H9 (cell line): ENCODE measurements at regions not wholly inside any gene's neighbourhood (a gene's known extent, or its start where the extent isn't known, plus 50 kb on each side); places are given as distances from the start of the nearest gene placed in this dataset.

Experiments used
- DNase-seq: peaks from one replicate; pipeline ENCODE4 v3.0.0-alpha.2; 2017
- H2AFZ ChIP-seq: one replicate; pipeline ENCODE4 v1.6.1; 2013; ENCODE audit warnings: mild to moderate bottlenecking, low read length, control low read depth, moderate library complexity
- H2AK5ac ChIP-seq: 2 replicates; pipeline ENCODE4 v1.6.1; 2013; ENCODE audit warnings: low read length, control low read depth, mixed read lengths; ENCODE audit not compliant: insufficient read length
- H2BK120ac ChIP-seq: one replicate; pipeline ENCODE4 v1.6.1; 2013; ENCODE audit warnings: low read depth, mild to moderate bottlenecking, low read length, control low read depth, inconsistent platforms; ENCODE audit not compliant: poor library complexity, severe bottlenecking
- H2BK12ac ChIP-seq: 2 replicates; pipeline ENCODE4 v1.6.1; 2013; ENCODE audit warnings: low read length, control low read depth, mixed read lengths, low read depth; ENCODE audit not compliant: insufficient read length
- H2BK15ac ChIP-seq: 2 replicates; pipeline ENCODE4 v1.6.1; 2013; ENCODE audit warnings: low read depth, low read length, control low read depth
- H2BK20ac ChIP-seq: one replicate; pipeline ENCODE4 v1.6.1; 2013; ENCODE audit warnings: low read depth, mild to moderate bottlenecking, low read length, control low read depth, inconsistent platforms; ENCODE audit not compliant: poor library complexity, severe bottlenecking
- H2BK5ac ChIP-seq: 2 replicates; pipeline ENCODE4 v1.6.1; 2013; ENCODE audit warnings: low read length, control low read depth, mixed read lengths; ENCODE audit not compliant: insufficient read length
- H3K14ac ChIP-seq: 2 replicates; pipeline ENCODE4 v1.6.1; 2013; ENCODE audit warnings: low read length, control low read depth; ENCODE audit not compliant: insufficient read depth
- H3K18ac ChIP-seq: 2 replicates; pipeline ENCODE4 v1.6.1; 2013; ENCODE audit warnings: low read depth, mild to moderate bottlenecking, mixed read lengths, low read length, control low read depth; ENCODE audit not compliant: insufficient read length
- H3K23ac ChIP-seq: 2 replicates; pipeline ENCODE4 v1.6.1; 2013; ENCODE audit warnings: low read length, control low read depth, mixed read lengths, low read depth; ENCODE audit not compliant: insufficient read length
- H3K23me2 ChIP-seq: 2 replicates; pipeline ENCODE4 v1.6.1; 2013; ENCODE audit warnings: low read depth, mild to moderate bottlenecking, mixed read lengths, low read length, control low read depth; ENCODE audit not compliant: insufficient read length, poor library complexity, severe bottlenecking
- H3K27ac ChIP-seq: 2 replicates; pipeline ENCODE4 v1.5.1; 2013; ENCODE audit warnings: low read length, control low read depth, mixed read lengths, low read depth; ENCODE audit not compliant: insufficient read length
- H3K27me3 ChIP-seq: 2 replicates; pipeline ENCODE4 v1.6.1; 2013; ENCODE audit warnings: low read length, control low read depth, inconsistent platforms; ENCODE audit not compliant: insufficient read depth
- H3K4ac ChIP-seq: 2 replicates; pipeline ENCODE4 v1.6.1; 2013; ENCODE audit warnings: low read depth, mild to moderate bottlenecking, control low read depth, inconsistent platforms, low read length, moderate library complexity
- H3K4me1 ChIP-seq: 2 replicates; pipeline ENCODE4 v1.6.1; 2013; ENCODE audit warnings: low read length, control low read depth, inconsistent platforms; ENCODE audit not compliant: insufficient read depth
- H3K4me2 ChIP-seq: 2 replicates; pipeline ENCODE4 v1.6.1; 2013; ENCODE audit warnings: low read length, control low read depth, mixed read lengths; ENCODE audit not compliant: insufficient read length, insufficient read depth
- H3K56ac ChIP-seq: 2 replicates; pipeline ENCODE4 v1.6.1; 2013; ENCODE audit warnings: low read depth, mild to moderate bottlenecking, mixed read lengths, low read length, control low read depth; ENCODE audit not compliant: insufficient read length
- H3K79me1 ChIP-seq: 2 replicates; pipeline ENCODE4 v1.6.1; 2013; ENCODE audit warnings: low read depth, mild to moderate bottlenecking, moderate library complexity, low read length, control low read depth, inconsistent platforms; ENCODE audit not compliant: insufficient read depth, poor library complexity, severe bottlenecking
- H3K79me2 ChIP-seq: 2 replicates; pipeline ENCODE4 v1.6.1; 2013; ENCODE audit warnings: low read length, control low read depth, inconsistent platforms; ENCODE audit not compliant: insufficient read depth
- H3K9ac ChIP-seq: 2 replicates; pipeline ENCODE4 v1.6.1; 2013; ENCODE audit warnings: low read length, control low read depth, mixed read lengths; ENCODE audit not compliant: insufficient read length; ENCODE audit errors: extremely low read depth
- H3K9me3 ChIP-seq: one replicate; pipeline ENCODE4 v1.6.1; 2013; ENCODE audit warnings: low read depth, low read length, inconsistent platforms; ENCODE audit not compliant: control insufficient read depth
- H3T11ph ChIP-seq: one replicate; pipeline ENCODE4 v1.6.1; 2013; ENCODE audit warnings: mild to moderate bottlenecking, low read length, control low read depth, inconsistent platforms
- H4K20me1 ChIP-seq: one replicate; pipeline ENCODE4 v1.6.1; 2013; ENCODE audit not compliant: control insufficient read depth, insufficient read length, insufficient read depth
- H4K5ac ChIP-seq: 2 replicates; pipeline ENCODE4 v1.6.1; 2013; ENCODE audit warnings: low read depth, mild to moderate bottlenecking, mixed read lengths, low read length, control low read depth; ENCODE audit not compliant: insufficient read length
- H4K8ac ChIP-seq: replicated peaks from 2 replicates; pipeline ENCODE4 v1.6.1; 2013; ENCODE audit warnings: low read length, control low read depth, mixed read lengths, low read depth; ENCODE audit not compliant: insufficient read length
- H4K91ac ChIP-seq: 2 replicates; pipeline ENCODE4 v1.6.1; 2013; ENCODE audit warnings: low read depth, mild to moderate bottlenecking, moderate library complexity, mixed read lengths, low read length, control low read depth; ENCODE audit not compliant: insufficient read length
- H3K27ac Mint-ChIP-seq, 3 experiments: 2 replicates in 2 of 3; 3 replicates in 1 of 3; pipeline ENCODE4 v1.8.0; 2020 to 2021; ENCODE audit warnings: mixed read lengths in 3 of 3, mild to moderate bottlenecking in 1 of 3, moderate library complexity in 1 of 3
- H3K27me3 Mint-ChIP-seq: 2 replicates; pipeline ENCODE4 v1.8.0; 2021; ENCODE audit warnings: low read depth, mild to moderate bottlenecking, moderate library complexity, mixed read lengths
- H3K36me3 Mint-ChIP-seq, 3 experiments: 2 replicates in 2 of 3; 3 replicates in 1 of 3; pipeline ENCODE4 v1.8.0; 2020 to 2021; ENCODE audit warnings: low read depth in 3 of 3, mixed read lengths in 3 of 3; ENCODE audit not compliant: insufficient read depth in 1 of 3
- H3K4me1 Mint-ChIP-seq, 2 experiments: 2 replicates each; pipeline ENCODE4 v1.8.0; 2020; ENCODE audit warnings: mixed read lengths in 2 of 2
- H3K4me3 Mint-ChIP-seq, 2 experiments: 2 replicates in 1 of 2; 3 replicates in 1 of 2; pipeline ENCODE4 v1.8.0; 2020 to 2021; ENCODE audit warnings: mild to moderate bottlenecking in 2 of 2, mixed read lengths in 2 of 2, moderate library complexity in 1 of 2
- H3K9me3 Mint-ChIP-seq, 2 experiments: 2 replicates in 1 of 2; 3 replicates in 1 of 2; pipeline ENCODE4 v1.8.0; 2020; ENCODE audit warnings: mild to moderate bottlenecking in 2 of 2, mixed read lengths in 2 of 2, moderate library complexity in 1 of 2
- CTCF ChIP-seq: fragments of 200-600 bp; sonication (generic); conservative IDR thresholded peaks from 3 replicates; pipeline ENCODE4 v1.8.0; 2021; ENCODE audit warnings: antibody characterized with exemption, mild to moderate bottlenecking
- WGBS: extraction: QIAGEN DNeasy Blood & Tissue Kit; methylation state at CpG from one replicate; pipeline ENCODE4 v1.1.7; 2013; ENCODE audit warnings: missing lambda C conversion rate, low lambda C conversion rate, mixed read lengths; ENCODE audit not compliant: insufficient read length; ENCODE audit errors: extremely low coverage; 5-methylcytosine and 5-hydroxymethylcytosine counted together

DNA sequence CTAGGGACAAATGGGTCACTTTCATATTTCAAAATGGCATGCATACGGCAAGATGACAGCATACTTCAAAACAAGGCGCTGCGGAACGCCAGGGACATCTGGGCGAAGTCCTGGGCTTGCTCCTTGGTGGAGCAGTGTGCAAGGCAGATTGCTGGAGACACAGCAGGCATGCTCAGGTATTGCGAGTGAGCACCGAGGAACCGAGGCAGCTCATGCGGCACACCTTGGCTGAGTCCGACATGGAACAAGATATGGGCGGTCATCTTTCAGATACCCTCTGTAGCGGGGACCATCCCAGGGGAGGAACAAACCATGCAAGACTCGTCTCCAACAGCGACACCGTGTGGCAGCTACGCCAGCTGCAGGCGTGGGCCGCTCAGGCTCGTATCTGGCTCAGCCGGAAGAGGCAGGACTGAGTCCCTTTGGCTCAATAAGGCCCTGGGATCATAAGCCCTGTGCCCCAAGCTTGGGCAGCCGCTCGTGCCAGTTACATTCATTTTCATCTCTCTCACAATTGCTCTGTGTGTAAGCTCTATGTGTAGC lies 112.4 kb downstream of the NUFIP1 start:
- Mint-ChIP-seq H3K9me3 (peaks cover 5 to 7% of the 10 kb centered on the region in 2 experiments; a peak in 4 of 5 replicates), H3K4me1 (no peaks in the 10 kb centered on the region), H3K36me3 (peaks cover 1 to 6% (median 3%) of the 10 kb centered on the region in 3 experiments; a peak in 5 of 7 replicates), H3K4me3 (no peak overlapping the region), H3K27me3 (peaks cover 1% of the 10 kb centered on the region), H3K27ac (no peak overlapping the region)
- no peaks in the 10 kb centered on the region for H3K4me1 ChIP-seq
- no peaks in the 10 kb centered on the region for H3K79me2 ChIP-seq
- no peaks in the 10 kb centered on the region for H3K9me3 ChIP-seq
- no peak overlapping the region for H4K5ac ChIP-seq
- H3K4ac ChIP-seq: no peak overlapping the region
- H2BK12ac ChIP-seq: no peak overlapping the region
- WGBS: no CpG with 5 or more reads among the region's 22 CpGs
- no peak overlapping the region for H4K91ac ChIP-seq
- no peaks in the 10 kb centered on the region for H3K23me2 ChIP-seq
- no peak overlapping the region for H4K8ac ChIP-seq
- no peak overlapping the region for H3K23ac ChIP-seq
- H2BK5ac ChIP-seq: no peak overlapping the region
- no peaks in the 10 kb centered on the region for H4K20me1 ChIP-seq
- H3K27me3 ChIP-seq: no peaks in the 10 kb centered on the region
- no peak overlapping the region for H3K56ac ChIP-seq
- H3K14ac ChIP-seq: no peak overlapping the region
- H2BK15ac ChIP-seq: no peak overlapping the region
- no peak overlapping the region for H2AK5ac ChIP-seq
- H2BK120ac ChIP-seq: no peak overlapping the region
- H3T11ph ChIP-seq: no peak overlapping the region
- H3K4me2 ChIP-seq: no peak overlapping the region
- no peak overlapping the region for H3K27ac ChIP-seq
- no peak overlapping the region for H2AFZ ChIP-seq
- no peak overlapping the region for H2BK20ac ChIP-seq
- H3K9ac ChIP-seq: no peak overlapping the region
- peak; percentile 88 for DNase-seq
- no peak overlapping the region for H3K18ac ChIP-seq
- TF ChIP-seq CTCF: peak; percentile 94
- no peaks in the 10 kb centered on the region for H3K79me1 ChIP-seq
